Keratinocyte (primary cell): ENCODE measurements at regions not wholly inside any gene's neighbourhood (a gene's known extent, or its start where the extent isn't known, plus 50 kb on each side); places are given as distances from the start of the nearest gene placed in this dataset.

ENCODE experiments used
- CTCF ChIP-seq, 3 experiments: IDR thresholded peaks in 1 of 3; conservative IDR thresholded peaks in 1 of 3; optimal IDR thresholded peaks in 1 of 3; 2 replicates in 2 of 3; 3 replicates in 1 of 3; pipeline versions ENCODE3 to v1.5.1; 2011; ENCODE audit warnings: low read length in 3 of 3, mild to moderate bottlenecking in 3 of 3, moderate library complexity in 2 of 3, control low read depth in 1 of 3, inconsistent platforms in 1 of 3; ENCODE audit not compliant: insufficient read depth in 2 of 3; ENCODE audit errors: extremely low read depth in 1 of 3
- EZH2 ChIP-seq: IDR thresholded peaks from one replicate; pipeline ENCODE4 v1.6.1; 2012; ENCODE audit warnings: inconsistent platforms, mild to moderate bottlenecking, low read length, moderate library complexity

GRCh38 chr18:27540111-27540510 is 355.0 kb upstream of the CHST9 start:
- no peak for TF ChIP-seq CTCF (optimal IDR thresholded peaks at IDR 0.05 in 1 of 3, IDR thresholded peaks at IDR 0.05 in 1 of 3, conservative IDR thresholded peaks at IDR 0.05 in 1 of 3; ENCODE audit: extremely low read depth in 1 of 3, insufficient read depth in 2 of 3, low read length in 3 of 3)
- no peak for TF ChIP-seq EZH2
